H9 (cell line): ENCODE measurements at regions not wholly inside any gene's neighbourhood (a gene's known extent, or its start where the extent isn't known, plus 50 kb on each side); places are given as distances from the start of the nearest gene placed in this dataset.

Experiments
- DNase-seq: peaks from one replicate; pipeline ENCODE4 v3.0.0-alpha.2; 2017
- H2AFZ ChIP-seq: one replicate; pipeline ENCODE4 v1.6.1; 2013; ENCODE audit warnings: mild to moderate bottlenecking, low read length, control low read depth, moderate library complexity
- H2AK5ac ChIP-seq: 2 replicates; pipeline ENCODE4 v1.6.1; 2013; ENCODE audit warnings: low read length, control low read depth, mixed read lengths; ENCODE audit not compliant: insufficient read length
- H2BK120ac ChIP-seq: one replicate; pipeline ENCODE4 v1.6.1; 2013; ENCODE audit warnings: low read depth, mild to moderate bottlenecking, low read length, control low read depth, inconsistent platforms; ENCODE audit not compliant: poor library complexity, severe bottlenecking
- H2BK12ac ChIP-seq: 2 replicates; pipeline ENCODE4 v1.6.1; 2013; ENCODE audit warnings: low read length, control low read depth, mixed read lengths, low read depth; ENCODE audit not compliant: insufficient read length
- H2BK15ac ChIP-seq: 2 replicates; pipeline ENCODE4 v1.6.1; 2013; ENCODE audit warnings: low read depth, low read length, control low read depth
- H2BK20ac ChIP-seq: one replicate; pipeline ENCODE4 v1.6.1; 2013; ENCODE audit warnings: low read depth, mild to moderate bottlenecking, low read length, control low read depth, inconsistent platforms; ENCODE audit not compliant: poor library complexity, severe bottlenecking
- H2BK5ac ChIP-seq: 2 replicates; pipeline ENCODE4 v1.6.1; 2013; ENCODE audit warnings: low read length, control low read depth, mixed read lengths; ENCODE audit not compliant: insufficient read length
- H3K14ac ChIP-seq: 2 replicates; pipeline ENCODE4 v1.6.1; 2013; ENCODE audit warnings: low read length, control low read depth; ENCODE audit not compliant: insufficient read depth
- H3K18ac ChIP-seq: 2 replicates; pipeline ENCODE4 v1.6.1; 2013; ENCODE audit warnings: low read depth, mild to moderate bottlenecking, mixed read lengths, low read length, control low read depth; ENCODE audit not compliant: insufficient read length
- H3K23ac ChIP-seq: 2 replicates; pipeline ENCODE4 v1.6.1; 2013; ENCODE audit warnings: low read length, control low read depth, mixed read lengths, low read depth; ENCODE audit not compliant: insufficient read length
- H3K23me2 ChIP-seq: 2 replicates; pipeline ENCODE4 v1.6.1; 2013; ENCODE audit warnings: low read depth, mild to moderate bottlenecking, mixed read lengths, low read length, control low read depth; ENCODE audit not compliant: insufficient read length, poor library complexity, severe bottlenecking
- H3K27ac ChIP-seq: 2 replicates; pipeline ENCODE4 v1.5.1; 2013; ENCODE audit warnings: low read length, control low read depth, mixed read lengths, low read depth; ENCODE audit not compliant: insufficient read length
- H3K27me3 ChIP-seq: 2 replicates; pipeline ENCODE4 v1.6.1; 2013; ENCODE audit warnings: low read length, control low read depth, inconsistent platforms; ENCODE audit not compliant: insufficient read depth
- H3K4ac ChIP-seq: 2 replicates; pipeline ENCODE4 v1.6.1; 2013; ENCODE audit warnings: low read depth, mild to moderate bottlenecking, control low read depth, inconsistent platforms, low read length, moderate library complexity
- H3K4me1 ChIP-seq: 2 replicates; pipeline ENCODE4 v1.6.1; 2013; ENCODE audit warnings: low read length, control low read depth, inconsistent platforms; ENCODE audit not compliant: insufficient read depth
- H3K4me2 ChIP-seq: 2 replicates; pipeline ENCODE4 v1.6.1; 2013; ENCODE audit warnings: low read length, control low read depth, mixed read lengths; ENCODE audit not compliant: insufficient read length, insufficient read depth
- H3K56ac ChIP-seq: 2 replicates; pipeline ENCODE4 v1.6.1; 2013; ENCODE audit warnings: low read depth, mild to moderate bottlenecking, mixed read lengths, low read length, control low read depth; ENCODE audit not compliant: insufficient read length
- H3K79me1 ChIP-seq: 2 replicates; pipeline ENCODE4 v1.6.1; 2013; ENCODE audit warnings: low read depth, mild to moderate bottlenecking, moderate library complexity, low read length, control low read depth, inconsistent platforms; ENCODE audit not compliant: insufficient read depth, poor library complexity, severe bottlenecking
- H3K79me2 ChIP-seq: 2 replicates; pipeline ENCODE4 v1.6.1; 2013; ENCODE audit warnings: low read length, control low read depth, inconsistent platforms; ENCODE audit not compliant: insufficient read depth
- H3K9ac ChIP-seq: 2 replicates; pipeline ENCODE4 v1.6.1; 2013; ENCODE audit warnings: low read length, control low read depth, mixed read lengths; ENCODE audit not compliant: insufficient read length; ENCODE audit errors: extremely low read depth
- H3K9me3 ChIP-seq: one replicate; pipeline ENCODE4 v1.6.1; 2013; ENCODE audit warnings: low read depth, low read length, inconsistent platforms; ENCODE audit not compliant: control insufficient read depth
- H3T11ph ChIP-seq: one replicate; pipeline ENCODE4 v1.6.1; 2013; ENCODE audit warnings: mild to moderate bottlenecking, low read length, control low read depth, inconsistent platforms
- H4K20me1 ChIP-seq: one replicate; pipeline ENCODE4 v1.6.1; 2013; ENCODE audit not compliant: control insufficient read depth, insufficient read length, insufficient read depth
- H4K5ac ChIP-seq: 2 replicates; pipeline ENCODE4 v1.6.1; 2013; ENCODE audit warnings: low read depth, mild to moderate bottlenecking, mixed read lengths, low read length, control low read depth; ENCODE audit not compliant: insufficient read length
- H4K8ac ChIP-seq: replicated peaks from 2 replicates; pipeline ENCODE4 v1.6.1; 2013; ENCODE audit warnings: low read length, control low read depth, mixed read lengths, low read depth; ENCODE audit not compliant: insufficient read length
- H4K91ac ChIP-seq: 2 replicates; pipeline ENCODE4 v1.6.1; 2013; ENCODE audit warnings: low read depth, mild to moderate bottlenecking, moderate library complexity, mixed read lengths, low read length, control low read depth; ENCODE audit not compliant: insufficient read length
- H3K27ac Mint-ChIP-seq, 3 experiments: 2 replicates in 2 of 3; 3 replicates in 1 of 3; pipeline ENCODE4 v1.8.0; 2020 to 2021; ENCODE audit warnings: mixed read lengths in 3 of 3, mild to moderate bottlenecking in 1 of 3, moderate library complexity in 1 of 3
- H3K27me3 Mint-ChIP-seq: 2 replicates; pipeline ENCODE4 v1.8.0; 2021; ENCODE audit warnings: low read depth, mild to moderate bottlenecking, moderate library complexity, mixed read lengths
- H3K36me3 Mint-ChIP-seq, 3 experiments: 2 replicates in 2 of 3; 3 replicates in 1 of 3; pipeline ENCODE4 v1.8.0; 2020 to 2021; ENCODE audit warnings: low read depth in 3 of 3, mixed read lengths in 3 of 3; ENCODE audit not compliant: insufficient read depth in 1 of 3
- H3K4me1 Mint-ChIP-seq, 2 experiments: 2 replicates each; pipeline ENCODE4 v1.8.0; 2020; ENCODE audit warnings: mixed read lengths in 2 of 2
- H3K4me3 Mint-ChIP-seq, 2 experiments: 2 replicates in 1 of 2; 3 replicates in 1 of 2; pipeline ENCODE4 v1.8.0; 2020 to 2021; ENCODE audit warnings: mild to moderate bottlenecking in 2 of 2, mixed read lengths in 2 of 2, moderate library complexity in 1 of 2
- H3K9me3 Mint-ChIP-seq, 2 experiments: 2 replicates in 1 of 2; 3 replicates in 1 of 2; pipeline ENCODE4 v1.8.0; 2020; ENCODE audit warnings: mild to moderate bottlenecking in 2 of 2, mixed read lengths in 2 of 2, moderate library complexity in 1 of 2
- WGBS: extraction: QIAGEN DNeasy Blood & Tissue Kit; methylation state at CpG from one replicate; pipeline ENCODE4 v1.1.7; 2013; ENCODE audit warnings: missing lambda C conversion rate, low lambda C conversion rate, mixed read lengths; ENCODE audit not compliant: insufficient read length; ENCODE audit errors: extremely low coverage; 5-methylcytosine and 5-hydroxymethylcytosine counted together
- TF ChIP-seq, protein P1 (sequence below): fragments of 200-600 bp; sonication (generic); conservative IDR thresholded peaks from 3 replicates; pipeline ENCODE4 v1.8.0; 2021; ENCODE audit warnings: antibody characterized with exemption, mild to moderate bottlenecking

DNA sequence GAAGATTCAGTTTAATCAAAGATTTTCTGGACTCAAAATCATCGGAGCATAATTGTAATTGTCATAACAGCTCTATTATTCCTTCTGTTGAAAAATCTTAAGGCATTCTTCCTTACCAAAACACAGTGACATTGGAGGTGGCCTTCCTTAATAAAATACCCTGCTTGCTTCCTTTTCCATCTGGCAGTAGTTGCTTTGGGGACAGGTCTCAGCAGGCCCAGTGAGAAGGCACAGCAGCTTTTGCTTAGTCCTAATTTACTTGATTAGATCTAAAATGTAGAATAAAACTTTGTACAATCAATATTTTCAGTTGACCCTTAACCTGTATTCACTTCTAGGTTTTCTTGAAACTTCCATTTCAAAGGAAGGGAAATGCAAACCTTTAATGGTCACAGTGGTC is 471.6 kb downstream of the PCDH20 start:
- TF ChIP-seq, protein P1, sequence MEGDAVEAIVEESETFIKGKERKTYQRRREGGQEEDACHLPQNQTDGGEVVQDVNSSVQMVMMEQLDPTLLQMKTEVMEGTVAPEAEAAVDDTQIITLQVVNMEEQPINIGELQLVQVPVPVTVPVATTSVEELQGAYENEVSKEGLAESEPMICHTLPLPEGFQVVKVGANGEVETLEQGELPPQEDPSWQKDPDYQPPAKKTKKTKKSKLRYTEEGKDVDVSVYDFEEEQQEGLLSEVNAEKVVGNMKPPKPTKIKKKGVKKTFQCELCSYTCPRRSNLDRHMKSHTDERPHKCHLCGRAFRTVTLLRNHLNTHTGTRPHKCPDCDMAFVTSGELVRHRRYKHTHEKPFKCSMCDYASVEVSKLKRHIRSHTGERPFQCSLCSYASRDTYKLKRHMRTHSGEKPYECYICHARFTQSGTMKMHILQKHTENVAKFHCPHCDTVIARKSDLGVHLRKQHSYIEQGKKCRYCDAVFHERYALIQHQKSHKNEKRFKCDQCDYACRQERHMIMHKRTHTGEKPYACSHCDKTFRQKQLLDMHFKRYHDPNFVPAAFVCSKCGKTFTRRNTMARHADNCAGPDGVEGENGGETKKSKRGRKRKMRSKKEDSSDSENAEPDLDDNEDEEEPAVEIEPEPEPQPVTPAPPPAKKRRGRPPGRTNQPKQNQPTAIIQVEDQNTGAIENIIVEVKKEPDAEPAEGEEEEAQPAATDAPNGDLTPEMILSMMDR = no peak
- H3K27ac ChIP-seq = no peak overlapping the region

More for the DNA sequence above, 471.6 kb downstream of the PCDH20 start:
- no peak overlapping the region for H3K4ac ChIP-seq
- no peak overlapping the region for H4K8ac ChIP-seq
- H3K79me1 ChIP-seq = no peaks in the 10 kb centered on the region
- H3K27me3 ChIP-seq = no peaks in the 10 kb centered on the region
- H3T11ph ChIP-seq = no peak overlapping the region
- no peak overlapping the region for H4K91ac ChIP-seq
- H3K4me2 ChIP-seq = no peak overlapping the region
- H3K4me1 ChIP-seq = no peaks in the 10 kb centered on the region
- Mint-ChIP-seq H3K4me3 (no peak overlapping the region), H3K4me1 (no peaks in the 10 kb centered on the region; a peak in 1 of 4 replicates), H3K27me3 (no peaks in the 10 kb centered on the region), H3K27ac (no peak overlapping the region), H3K9me3 (peaks cover 4 to 5% of the 10 kb centered on the region in 2 experiments; a peak in 4 of 5 replicates), H3K36me3 (peaks cover 0 to 3% (median 2%) of the 10 kb centered on the region in 3 experiments; a peak in 3 of 7 replicates)
- H2BK12ac ChIP-seq = no peak overlapping the region
- WGBS = no CpG with 5 or more reads among the region's 1 CpG
- H2BK15ac ChIP-seq = no peak overlapping the region
- H2AK5ac ChIP-seq = no peak overlapping the region
- no peaks in the 10 kb centered on the region for H3K23me2 ChIP-seq
- no peaks in the 10 kb centered on the region for H3K9me3 ChIP-seq
- no peak overlapping the region for H4K5ac ChIP-seq
- H2BK120ac ChIP-seq = no peak overlapping the region
- no peak overlapping the region for H3K23ac ChIP-seq
- H3K79me2 ChIP-seq = no peaks in the 10 kb centered on the region
- H3K9ac ChIP-seq = no peak overlapping the region
- no peak overlapping the region for H2BK5ac ChIP-seq
- H2AFZ ChIP-seq = no peak overlapping the region
- H3K14ac ChIP-seq = no peak overlapping the region
- no peak for DNase-seq
- no peak overlapping the region for H3K18ac ChIP-seq
- H4K20me1 ChIP-seq = no peaks in the 10 kb centered on the region
- no peak overlapping the region for H2BK20ac ChIP-seq
- no peak overlapping the region for H3K56ac ChIP-seq
